A673 (cell line): ENCODE measurements at regions not wholly inside any gene's neighbourhood (a gene's known extent, or its start where the extent isn't known, plus 50 kb on each side); places are given as distances from the start of the nearest gene placed in this dataset.

Experiments used
- BruUV-seq: library from RNA; stranded (reverse); fragments of 400-500 nt; replicated peaks from 2 replicates; lab custom pipeline; 2021; lab: Mats Ljungman, UMichigan
- CTCF ChIA-PET: fragments of 300-600 bp; sonication (Branson Sonifier 250); formaldehyde crosslinking; loops from one replicate; lab custom pipeline; 2022; ENCODE audit warnings: antibody characterized with exemption; lab: Charles Lee
- POLR2A ChIA-PET: fragments of 300-600 bp; sonication (Branson Sonifier 250); formaldehyde crosslinking; loops from one replicate; lab custom pipeline; 2022; ENCODE audit warnings: antibody characterized with exemption; ENCODE audit not compliant: low non-redundant PET; lab: Charles Lee
- DNase-seq: peaks from one replicate; pipeline ENCODE4 v3.0.0-alpha.2; 2015; ENCODE audit warnings: low spot score
- H3K27ac ChIP-seq: fragments of 200-600 bp; sonication (generic); 2 replicates; pipeline ENCODE4 v1.5.1; 2016; ENCODE audit warnings: mixed run types, low read depth, mild to moderate bottlenecking, mixed read lengths, antibody characterized with exemption, low read length; ENCODE audit not compliant: poor library complexity, severe bottlenecking
- H3K27me3 ChIP-seq: fragments of 200-600 bp; sonication (generic); replicated peaks from 2 replicates; pipeline ENCODE4 v1.6.1; 2017; ENCODE audit warnings: mixed run types, low read depth, mild to moderate bottlenecking, mixed read lengths, antibody characterized with exemption, low read length; ENCODE audit not compliant: insufficient read depth, poor library complexity
- H3K36me3 ChIP-seq: fragments of 200-600 bp; sonication (generic); 2 replicates; pipeline ENCODE4 v1.6.1; 2016; ENCODE audit warnings: mixed run types, mild to moderate bottlenecking, mixed read lengths, antibody characterized with exemption, low read length; ENCODE audit not compliant: insufficient read depth, poor library complexity, severe bottlenecking
- H3K4me1 ChIP-seq: fragments of 200-600 bp; sonication (generic); 2 replicates; pipeline ENCODE4 v1.6.1; 2017; ENCODE audit warnings: mixed run types, mild to moderate bottlenecking, mixed read lengths, antibody characterized with exemption, low read length; ENCODE audit not compliant: insufficient read depth, poor library complexity, severe bottlenecking
- H3K4me3 ChIP-seq: fragments of 200-600 bp; sonication (generic); 2 replicates; pipeline ENCODE4 v1.5.1; 2016; ENCODE audit warnings: low read depth, mixed run types, mild to moderate bottlenecking, mixed read lengths, low read length; ENCODE audit not compliant: poor library complexity, severe bottlenecking
- H3K9me3 ChIP-seq: fragments of 200-600 bp; sonication (generic); 2 replicates; pipeline ENCODE4 v1.6.1; 2016; ENCODE audit warnings: mixed run types, low read depth, mild to moderate bottlenecking, mixed read lengths, antibody characterized with exemption, low read length; ENCODE audit not compliant: poor library complexity, severe bottlenecking
- EZH2 ChIP-seq: fragments of 200-600 bp; sonication (generic); IDR thresholded peaks from 2 replicates; pipeline ENCODE4 v1.6.1; 2017; ENCODE audit warnings: borderline replicate concordance, low read depth, mild to moderate bottlenecking, mixed read lengths, antibody characterized with exemption, low read length; ENCODE audit not compliant: poor library complexity, severe bottlenecking
- intact Hi-C: fragments of 100-400 bp; cut with micrococcal nuclease; formaldehyde crosslinking; loops from one replicate; pipeline ENCODE4 v1.10.0; 2022; ENCODE audit not compliant: unreplicated experiment
- TF ChIP-seq, protein P1 (sequence below): fragments of 300-800, 200-600 bp; sonication (generic); conservative IDR thresholded peaks from 2 replicates; pipeline ENCODE4 v1.5.1; 2017; ENCODE audit warnings: low read depth, mild to moderate bottlenecking, antibody characterized with exemption, low read length, moderate library complexity, mixed read lengths

DNA sequence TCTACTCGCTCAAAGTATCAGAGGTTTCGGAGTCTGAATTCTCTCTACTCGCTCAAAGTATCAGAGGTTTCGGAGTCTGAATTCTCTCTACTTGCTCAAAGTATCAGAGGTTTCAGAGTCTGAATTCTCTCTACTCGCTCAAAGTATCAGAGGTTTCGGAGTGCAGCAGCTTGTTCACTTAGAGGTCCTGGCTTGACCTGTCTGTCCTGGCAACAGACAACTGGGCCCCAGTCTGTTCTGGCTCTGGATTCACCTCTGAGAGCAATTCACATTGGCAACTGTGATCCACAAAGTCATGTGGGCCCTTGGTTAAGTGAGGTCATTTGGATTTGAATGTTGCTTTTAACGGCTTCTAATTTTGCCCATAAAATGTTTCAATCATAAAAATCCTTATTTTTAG is 63.9 kb upstream of the ST8SIA6 start:
- no peaks in the 10 kb centered on the region for H3K27me3 ChIP-seq
- H3K36me3 ChIP-seq = no peaks in the 10 kb centered on the region
- no peak for DNase-seq
- POLR2A ChIA-PET = no interaction called here
- no TSS peak for BruUV-seq
- no peak overlapping the region for H3K4me3 ChIP-seq
- TF ChIP-seq, protein P1, sequence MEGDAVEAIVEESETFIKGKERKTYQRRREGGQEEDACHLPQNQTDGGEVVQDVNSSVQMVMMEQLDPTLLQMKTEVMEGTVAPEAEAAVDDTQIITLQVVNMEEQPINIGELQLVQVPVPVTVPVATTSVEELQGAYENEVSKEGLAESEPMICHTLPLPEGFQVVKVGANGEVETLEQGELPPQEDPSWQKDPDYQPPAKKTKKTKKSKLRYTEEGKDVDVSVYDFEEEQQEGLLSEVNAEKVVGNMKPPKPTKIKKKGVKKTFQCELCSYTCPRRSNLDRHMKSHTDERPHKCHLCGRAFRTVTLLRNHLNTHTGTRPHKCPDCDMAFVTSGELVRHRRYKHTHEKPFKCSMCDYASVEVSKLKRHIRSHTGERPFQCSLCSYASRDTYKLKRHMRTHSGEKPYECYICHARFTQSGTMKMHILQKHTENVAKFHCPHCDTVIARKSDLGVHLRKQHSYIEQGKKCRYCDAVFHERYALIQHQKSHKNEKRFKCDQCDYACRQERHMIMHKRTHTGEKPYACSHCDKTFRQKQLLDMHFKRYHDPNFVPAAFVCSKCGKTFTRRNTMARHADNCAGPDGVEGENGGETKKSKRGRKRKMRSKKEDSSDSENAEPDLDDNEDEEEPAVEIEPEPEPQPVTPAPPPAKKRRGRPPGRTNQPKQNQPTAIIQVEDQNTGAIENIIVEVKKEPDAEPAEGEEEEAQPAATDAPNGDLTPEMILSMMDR = no peak
- TF ChIP-seq EZH2 = no peak
- CTCF ChIA-PET = no interaction called here
- no peaks in the 10 kb centered on the region for H3K4me1 ChIP-seq
- no peak overlapping the region for H3K27ac ChIP-seq
- intact Hi-C loops = no loop called here
- H3K9me3 ChIP-seq = no peaks in the 10 kb centered on the region

DNA sequence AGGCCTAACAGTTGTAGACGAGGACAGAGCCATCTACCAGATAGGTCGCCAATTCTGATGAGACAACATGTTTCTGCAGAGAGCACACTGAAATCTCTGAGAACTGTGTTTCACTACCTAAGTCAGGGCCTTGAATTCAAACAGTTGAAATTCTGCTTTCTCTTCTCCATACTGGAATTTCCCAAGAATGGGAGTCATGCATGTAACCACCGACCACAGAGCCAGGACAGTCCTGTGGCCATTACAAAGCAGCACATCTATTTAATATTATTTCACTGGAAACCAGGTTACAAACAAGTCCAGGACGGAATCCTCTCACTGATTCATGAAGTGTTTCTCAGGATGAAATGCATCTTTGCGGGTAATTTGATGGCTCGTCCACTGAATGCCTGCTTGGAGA is 62.0 kb upstream of the ST8SIA6 start:
- no TSS peak for BruUV-seq
- no peak overlapping the region for H3K4me3 ChIP-seq
- intact Hi-C loops = no loop called here
- no peaks in the 10 kb centered on the region for H3K4me1 ChIP-seq
- no peaks in the 10 kb centered on the region for H3K27me3 ChIP-seq
- DNase-seq = no peak
- ChIA-PET POLR2A (no interaction called here), CTCF (no interaction called here)
- no peaks in the 10 kb centered on the region for H3K36me3 ChIP-seq
- H3K9me3 ChIP-seq = no peaks in the 10 kb centered on the region
- TF ChIP-seq, protein P1 = no peak
- TF ChIP-seq EZH2 = no peak
- no peak overlapping the region for H3K27ac ChIP-seq

DNA sequence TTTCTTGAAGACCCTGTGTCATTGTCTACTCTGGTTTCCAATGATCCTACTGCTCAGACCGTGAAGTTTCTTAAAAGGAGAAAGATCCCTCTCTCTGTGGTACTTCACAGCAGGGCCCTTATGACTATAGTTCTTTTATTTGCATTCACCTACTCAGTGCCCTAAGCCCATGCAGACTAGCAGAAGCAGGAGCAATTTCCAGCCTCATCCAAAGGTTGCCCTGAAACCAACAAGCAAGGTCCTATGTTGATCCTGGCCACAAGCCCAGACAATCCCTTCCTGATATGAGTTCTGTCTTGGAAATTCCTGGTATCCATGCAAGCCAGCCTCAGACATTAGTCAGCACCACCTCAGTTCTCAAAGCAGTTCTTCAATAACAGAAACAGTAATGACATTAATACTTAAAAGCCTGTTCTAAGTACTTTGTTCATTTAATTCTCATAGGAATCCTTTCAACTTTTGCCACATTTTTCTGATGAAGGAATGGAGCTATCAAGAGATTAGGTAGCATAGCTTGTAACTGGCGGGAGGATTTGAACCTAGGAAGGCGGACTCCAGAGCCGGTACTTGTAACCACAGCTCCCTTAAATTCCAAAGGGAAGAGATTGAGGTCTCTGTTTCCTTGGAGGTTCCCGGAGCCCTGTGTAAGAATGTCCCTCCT is 58.1 kb upstream of the ST8SIA6 start:
- Histone ChIP-seq H3K36me3 (no peaks in the 10 kb centered on the region), H3K9me3 (no peaks in the 10 kb centered on the region), H3K4me3 (no peak overlapping the region), H3K4me1 (no peaks in the 10 kb centered on the region), H3K27me3 (no peaks in the 10 kb centered on the region), H3K27ac (no peak overlapping the region)
- POLR2A ChIA-PET = no interaction called here
- DNase-seq = no peak
- intact Hi-C loops = no loop called here
- CTCF ChIA-PET = no interaction called here
- TF ChIP-seq, protein P1 = no peak
- TF ChIP-seq EZH2 = no peak
- BruUV-seq = no TSS peak
